Astrocyte of the spinal cord (primary cell): ENCODE measurements at regions not wholly inside any gene's neighbourhood (a gene's known extent, or its start where the extent isn't known, plus 50 kb on each side); places are given as distances from the start of the nearest gene placed in this dataset.
"Not testable (repeated sequence)": the region's sequence is repeated elsewhere in the genome, so short reads cannot be mapped to it uniquely, and the experiment has no call there.

Experiments
- DNase-seq: peaks from one replicate; pipeline ENCODE4 v3.0.0; 2011; ENCODE audit warnings: low read depth, low spot score
- H3K4me3 ChIP-seq: 2 replicates; pipeline ENCODE4 v1.5.1; 2011; ENCODE audit warnings: low read depth, mild to moderate bottlenecking, low read length, moderate library complexity
- in situ Hi-C: cut with HindIII; loops from 2 replicates; pipeline ENCODE4 v1.10.0; 2017; ENCODE audit warnings: low sequenced_read_pairs
- TF ChIP-seq, protein P1 (sequence below): IDR thresholded peaks from 2 replicates; pipeline ENCODE4 v1.5.1; 2012; ENCODE audit warnings: low read depth, mild to moderate bottlenecking, low read length, inconsistent platforms

GRCh38 chr2:199196686-199197085, 261.1 kb downstream of the SATB2 start:
- no peak for DNase-seq
- in situ Hi-C loops, result no loop called here
- TF ChIP-seq, protein P1, sequence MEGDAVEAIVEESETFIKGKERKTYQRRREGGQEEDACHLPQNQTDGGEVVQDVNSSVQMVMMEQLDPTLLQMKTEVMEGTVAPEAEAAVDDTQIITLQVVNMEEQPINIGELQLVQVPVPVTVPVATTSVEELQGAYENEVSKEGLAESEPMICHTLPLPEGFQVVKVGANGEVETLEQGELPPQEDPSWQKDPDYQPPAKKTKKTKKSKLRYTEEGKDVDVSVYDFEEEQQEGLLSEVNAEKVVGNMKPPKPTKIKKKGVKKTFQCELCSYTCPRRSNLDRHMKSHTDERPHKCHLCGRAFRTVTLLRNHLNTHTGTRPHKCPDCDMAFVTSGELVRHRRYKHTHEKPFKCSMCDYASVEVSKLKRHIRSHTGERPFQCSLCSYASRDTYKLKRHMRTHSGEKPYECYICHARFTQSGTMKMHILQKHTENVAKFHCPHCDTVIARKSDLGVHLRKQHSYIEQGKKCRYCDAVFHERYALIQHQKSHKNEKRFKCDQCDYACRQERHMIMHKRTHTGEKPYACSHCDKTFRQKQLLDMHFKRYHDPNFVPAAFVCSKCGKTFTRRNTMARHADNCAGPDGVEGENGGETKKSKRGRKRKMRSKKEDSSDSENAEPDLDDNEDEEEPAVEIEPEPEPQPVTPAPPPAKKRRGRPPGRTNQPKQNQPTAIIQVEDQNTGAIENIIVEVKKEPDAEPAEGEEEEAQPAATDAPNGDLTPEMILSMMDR, result no peak
- no peak overlapping the region for H3K4me3 ChIP-seq

DNA sequence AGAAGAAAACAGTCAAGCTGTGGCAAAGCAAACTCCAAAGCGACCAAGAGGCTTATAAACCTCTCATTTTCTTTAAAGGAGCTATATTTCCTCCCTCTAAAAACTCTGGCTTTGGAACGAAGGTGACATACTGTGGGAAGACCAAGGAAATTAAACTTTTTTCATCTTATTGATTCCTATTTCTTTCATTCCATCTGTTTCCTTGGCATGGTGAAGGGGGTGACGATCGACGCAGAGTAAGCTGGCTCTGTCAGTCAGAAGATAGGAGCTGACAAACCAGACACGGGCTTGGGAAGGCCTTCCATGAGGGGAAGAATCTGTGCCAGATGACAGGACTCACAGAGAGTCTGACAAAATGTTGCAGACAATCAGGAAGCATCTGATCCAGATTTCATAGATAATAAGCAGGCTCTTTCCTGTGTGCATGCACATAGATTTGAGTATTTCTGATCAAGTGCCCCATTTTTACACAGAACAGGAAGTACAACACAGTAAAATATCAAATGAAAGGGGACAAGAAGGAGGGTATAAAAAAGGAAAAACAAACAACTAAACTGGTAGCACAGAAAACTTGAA, 261.7 kb downstream of the SATB2 start:
- TF ChIP-seq, protein P1, result no peak
- no peak overlapping the region for H3K4me3 ChIP-seq
- no peak for DNase-seq
- in situ Hi-C loops, result no loop called here

DNA sequence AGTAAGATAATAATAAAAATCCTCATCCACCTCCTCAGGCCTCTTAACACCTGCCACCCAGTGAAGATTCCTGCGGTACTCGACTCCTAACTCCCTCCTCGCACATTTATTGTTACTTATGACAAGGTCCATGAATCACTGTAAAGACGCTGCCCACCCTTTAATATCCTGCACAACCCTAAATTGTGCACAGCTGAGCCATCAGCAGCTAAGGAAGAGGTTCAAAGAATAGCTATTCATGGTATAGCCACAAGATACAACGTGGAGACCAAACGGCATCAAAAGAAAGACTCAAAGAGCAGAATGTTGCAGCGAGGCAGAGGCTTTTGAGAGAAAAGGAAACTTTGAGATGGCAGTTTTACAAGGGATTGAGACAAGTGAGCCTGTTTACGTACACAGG, 266.3 kb downstream of the SATB2 start:
- no peak overlapping the region for H3K4me3 ChIP-seq
- in situ Hi-C loops, result no loop called here
- DNase-seq, result no peak
- TF ChIP-seq, protein P1, result no peak

GRCh38 chr2:199189229-199189628, 268.5 kb downstream of the SATB2 start:
- TF ChIP-seq, protein P1, result no peak
- H3K4me3 ChIP-seq, result no peak overlapping the region
- in situ Hi-C loops, result no loop called here
- no peak for DNase-seq

DNA sequence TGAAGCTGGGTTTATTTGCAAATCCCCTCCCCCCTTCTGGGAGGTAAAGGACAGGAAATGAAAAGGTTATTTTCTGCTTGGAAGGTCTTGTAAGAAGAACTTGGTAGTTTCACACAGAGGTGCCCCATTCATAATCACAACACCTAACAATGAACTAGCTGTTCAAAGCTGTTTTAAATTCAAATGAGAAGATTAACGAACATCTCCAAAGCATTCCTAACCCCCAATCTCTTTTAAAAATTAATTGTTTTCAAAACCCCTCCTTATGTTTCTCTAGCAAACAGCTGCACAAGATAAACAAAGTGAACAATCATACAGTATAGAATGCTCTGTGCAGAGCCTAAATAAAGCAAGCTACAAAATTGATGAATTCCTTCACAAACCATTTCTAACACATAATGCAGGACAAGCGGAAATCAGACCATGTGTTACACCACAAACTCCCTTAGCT, 271.4 kb downstream of the SATB2 start:
- in situ Hi-C loops, result no loop called here
- H3K4me3 ChIP-seq, result no peak overlapping the region
- no peak for DNase-seq
- TF ChIP-seq, protein P1, result no peak

- DNase-seq, in situ Hi-C loops, H3K4me3 ChIP-seq: not testable (repeated sequence)
These were observed 272.6 kb downstream of the SATB2 start for GRCh38 chr2:199185174-199185573.

DNA sequence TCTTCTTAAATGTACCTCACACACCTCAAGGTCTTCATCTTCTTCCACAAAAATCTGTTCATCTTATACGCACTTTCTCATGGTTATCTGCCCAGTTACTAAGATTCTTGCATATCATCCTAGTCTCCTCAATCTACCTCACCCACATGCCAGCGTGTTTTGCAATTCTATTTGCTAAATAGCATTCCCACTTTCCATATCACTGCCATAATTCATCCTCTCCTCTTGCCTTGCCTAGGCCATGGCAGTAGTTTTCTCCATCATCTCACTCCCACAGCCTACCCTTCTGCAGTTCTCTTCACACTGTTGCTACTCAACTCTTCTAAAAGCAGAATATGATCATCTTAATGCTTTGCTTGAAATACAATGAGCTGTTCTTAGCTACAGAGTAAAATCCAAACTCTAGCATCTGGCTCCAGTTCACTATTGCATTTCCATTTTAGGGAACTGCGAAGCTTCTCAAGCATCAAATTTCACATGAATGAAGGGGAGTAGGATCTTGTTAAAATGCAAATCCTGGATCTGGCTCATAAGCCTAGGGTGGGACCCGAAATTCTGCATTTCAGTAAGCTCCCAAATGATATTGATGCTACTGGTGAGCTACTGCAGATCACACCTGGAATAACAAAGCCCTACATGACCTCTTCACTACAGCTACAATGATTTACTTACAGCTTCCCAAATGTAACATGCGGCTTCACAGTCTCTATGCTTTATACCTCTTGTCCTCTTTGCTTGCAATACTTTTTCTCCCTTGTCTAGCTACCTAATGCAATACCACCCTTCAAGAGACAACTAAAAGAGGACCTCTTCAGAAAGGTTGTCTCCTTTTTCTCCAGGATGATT, 293.9 kb downstream of the SATB2 start:
- in situ Hi-C loops, result no loop called here
- no peak overlapping the region for H3K4me3 ChIP-seq
- TF ChIP-seq, protein P1, result no peak
- DNase-seq, result no peak
